Fibroblast of mammary gland (primary cell): ENCODE measurements at regions not wholly inside any gene's neighbourhood (a gene's known extent, or its start where the extent isn't known, plus 50 kb on each side); places are given as distances from the start of the nearest gene placed in this dataset.

ENCODE experiments used
- DNase-seq: peaks from one replicate; pipeline ENCODE4 v3.0.0-alpha.2; 2010; ENCODE audit warnings: low read depth
- H3K4me3 ChIP-seq: 2 replicates; pipeline ENCODE4 v1.5.1; 2011; ENCODE audit warnings: low read depth, mild to moderate bottlenecking, low read length, moderate library complexity; ENCODE audit not compliant: control insufficient read depth
- CTCF ChIP-seq: conservative IDR thresholded peaks from 2 replicates; pipeline ENCODE4 v1.5.1; 2011; ENCODE audit warnings: low read depth, low read length, inconsistent platforms; ENCODE audit not compliant: control insufficient read depth, insufficient read depth

GRCh38 chr11:37364246-37364839 lies 766.3 kb upstream of the RAG2 start:
- H3K4me3 ChIP-seq = no peak overlapping the region
- TF ChIP-seq CTCF = no peak
- no peak for DNase-seq

- H3K4me3 ChIP-seq = no peak overlapping the region
- no peak for DNase-seq
- TF ChIP-seq CTCF = no peak
Observed at GRCh38 chr11:37353192-37353591, 755.2 kb upstream of the RAG2 start.

GRCh38 chr11:37352485-37352884 lies 754.4 kb upstream of the RAG2 start:
- no peak overlapping the region for H3K4me3 ChIP-seq
- DNase-seq = no peak
- no peak for TF ChIP-seq CTCF

GRCh38 chr11:37343290-37343689 lies 745.3 kb upstream of the RAG2 start:
- H3K4me3 ChIP-seq = no peak overlapping the region
- TF ChIP-seq CTCF = no peak
- no peak for DNase-seq

- TF ChIP-seq CTCF = no peak
- H3K4me3 ChIP-seq = no peak overlapping the region
- DNase-seq = no peak
Observed at GRCh38 chr11:37336401-37336800, 738.4 kb upstream of the RAG2 start.

GRCh38 chr11:37333345-37333744 lies 735.3 kb upstream of the RAG2 start:
- H3K4me3 ChIP-seq = no peak overlapping the region
- DNase-seq = no peak
- TF ChIP-seq CTCF = no peak

- no peak for DNase-seq
- no peak overlapping the region for H3K4me3 ChIP-seq
- TF ChIP-seq CTCF = no peak
Observed at GRCh38 chr11:37323843-37324242, 725.8 kb upstream of the RAG2 start.
